MM.1S (cell line): ENCODE measurements at regions not wholly inside any gene's neighbourhood (a gene's known extent, or its start where the extent isn't known, plus 50 kb on each side); places are given as distances from the start of the nearest gene placed in this dataset.

Source experiments
- DNase-seq: peaks from one replicate; pipeline ENCODE4 v3.0.0-alpha.2; 2015
- H2AFZ ChIP-seq: fragments of 300-600 bp; sonication (generic); 2 replicates; pipeline ENCODE4 v1.6.0; 2016; ENCODE audit warnings: antibody characterized with exemption, low read length
- H3F3A ChIP-seq: fragments of 300-600 bp; sonication (generic); 2 replicates; pipeline ENCODE4 v1.6.1; 2016; ENCODE audit warnings: mild to moderate bottlenecking, antibody characterized with exemption, low read length, moderate library complexity, mixed read lengths; ENCODE audit not compliant: insufficient read depth
- H3K27ac ChIP-seq: fragments of 300-600 bp; sonication (generic); 2 replicates; pipeline ENCODE4 v1.5.1; 2016; ENCODE audit warnings: mild to moderate bottlenecking, low read length
- H3K27me3 ChIP-seq: fragments of 300-600 bp; sonication (generic); replicated peaks from 2 replicates; pipeline ENCODE4 v1.6.0; 2016; ENCODE audit warnings: low read length; ENCODE audit not compliant: insufficient read depth
- H3K36me3 ChIP-seq: fragments of 300-600 bp; sonication (generic); replicated peaks from 2 replicates; pipeline ENCODE4 v1.6.1; 2016; ENCODE audit warnings: mild to moderate bottlenecking, low read length, mixed read lengths; ENCODE audit not compliant: insufficient read depth
- H3K4me1 ChIP-seq: fragments of 300-600 bp; sonication (generic); 2 replicates; pipeline ENCODE4 v1.6.1; 2016; ENCODE audit warnings: low read length, mixed read lengths
- H3K4me2 ChIP-seq: fragments of 300-600 bp; sonication (generic); 2 replicates; pipeline ENCODE4 v1.6.0; 2016; ENCODE audit warnings: low read depth, low read length
- H3K4me3 ChIP-seq: fragments of 300-600 bp; sonication (generic); 2 replicates; pipeline ENCODE4 v1.5.1; 2016; ENCODE audit warnings: low read length, mixed read lengths
- H3K79me2 ChIP-seq: fragments of 300-600 bp; sonication (generic); 2 replicates; pipeline ENCODE4 v1.6.1; 2016; ENCODE audit warnings: mixed run types, low read length, mixed read lengths
- H3K9ac ChIP-seq: fragments of 300-600 bp; sonication (generic); 2 replicates; pipeline ENCODE4 v1.6.1; 2016; ENCODE audit warnings: low read length, mixed read lengths
- H3K9me2 ChIP-seq: fragments of 300-600 bp; sonication (generic); replicated peaks from 2 replicates; pipeline ENCODE4 v1.6.1; 2016; ENCODE audit warnings: mild to moderate bottlenecking, low read length, mixed read lengths; ENCODE audit not compliant: insufficient read depth
- H3K9me3 ChIP-seq: fragments of 300-600 bp; sonication (generic); replicated peaks from 2 replicates; pipeline ENCODE4 v1.6.1; 2016; ENCODE audit warnings: mild to moderate bottlenecking, low read length, mixed read lengths; ENCODE audit not compliant: insufficient read depth
- H4K20me1 ChIP-seq: fragments of 300-600 bp; sonication (generic); 2 replicates; pipeline ENCODE4 v1.6.1; 2016; ENCODE audit warnings: mild to moderate bottlenecking, low read length, moderate library complexity, mixed read lengths; ENCODE audit not compliant: insufficient read depth
- CTCF ChIP-seq: fragments of 300-600 bp; sonication (generic); IDR thresholded peaks from 2 replicates; pipeline ENCODE4 v1.5.1; 2016; ENCODE audit warnings: antibody characterized with exemption, low read length, mixed read lengths
- EZH2 ChIP-seq: fragments of 300-600 bp; sonication (generic); optimal IDR thresholded peaks from 2 replicates; pipeline ENCODE3; 2017; ENCODE audit warnings: low read depth, mild to moderate bottlenecking, antibody characterized with exemption, low read length, mixed read lengths
- EZH2phosphoT487 ChIP-seq: fragments of 300-600 bp; sonication (generic); IDR thresholded peaks from 2 replicates; pipeline ENCODE4 v1.6.1; 2018; ENCODE audit warnings: antibody characterized with exemption, low read length

GRCh38 chr21:45338311-45339017, 50.8 kb upstream of the POFUT2 start:
- H3K36me3 ChIP-seq = no peaks in the 10 kb centered on the region
- H3K9me3 ChIP-seq = no peaks in the 10 kb centered on the region
- H3F3A ChIP-seq = no peaks in the 10 kb centered on the region
- no peak overlapping the region for H2AFZ ChIP-seq
- no peaks in the 10 kb centered on the region for H3K79me2 ChIP-seq
- no peak overlapping the region for H3K4me3 ChIP-seq
- H3K9ac ChIP-seq = no peak overlapping the region
- no peak for DNase-seq
- no peaks in the 10 kb centered on the region for H3K9me2 ChIP-seq
- H3K4me1 ChIP-seq = no peaks in the 10 kb centered on the region
- no peaks in the 10 kb centered on the region for H4K20me1 ChIP-seq
- H3K27ac ChIP-seq = no peak overlapping the region
- no peak overlapping the region for H3K4me2 ChIP-seq
- peaks cover 92% of the 10 kb centered on the region for H3K27me3 ChIP-seq
- TF ChIP-seq CTCF (no peak), EZH2phosphoT487 (no peak), EZH2 (no peak)

GRCh38 chr21:45339421-45340402, 52.0 kb upstream of the POFUT2 start:
- no peaks in the 10 kb centered on the region for H3K79me2 ChIP-seq
- no peak overlapping the region for H3K9ac ChIP-seq

GRCh38 chr21:45340515-45340914, 52.8 kb upstream of the POFUT2 start:
- no peak overlapping the region for H3K4me3 ChIP-seq
- no peak overlapping the region for H2AFZ ChIP-seq
- H3K79me2 ChIP-seq = no peaks in the 10 kb centered on the region
- TF ChIP-seq EZH2 (no peak), CTCF (no peak), EZH2phosphoT487 (no peak)
- no peaks in the 10 kb centered on the region for H3K9me3 ChIP-seq
- no peak overlapping the region for H3K4me2 ChIP-seq
- H3K36me3 ChIP-seq = no peaks in the 10 kb centered on the region
- H3K27ac ChIP-seq = no peak overlapping the region
- no peaks in the 10 kb centered on the region for H3K4me1 ChIP-seq
- no peak for DNase-seq
- no peaks in the 10 kb centered on the region for H3F3A ChIP-seq
- no peak overlapping the region for H3K9ac ChIP-seq
- H3K27me3 ChIP-seq = peaks cover 94% of the 10 kb centered on the region
- H3K9me2 ChIP-seq = no peaks in the 10 kb centered on the region
- no peaks in the 10 kb centered on the region for H4K20me1 ChIP-seq

More at GRCh38 chr21:45339421-45340402, 52.0 kb upstream of the POFUT2 start:
- no peaks in the 10 kb centered on the region for H3K9me2 ChIP-seq
- H3K4me3 ChIP-seq = no peak overlapping the region
- no peak overlapping the region for H2AFZ ChIP-seq
- no peak for DNase-seq
- no peaks in the 10 kb centered on the region for H3K4me1 ChIP-seq
- H3F3A ChIP-seq = no peaks in the 10 kb centered on the region
- peaks cover 90% of the 10 kb centered on the region for H3K27me3 ChIP-seq
- no peaks in the 10 kb centered on the region for H3K36me3 ChIP-seq
- no peak overlapping the region for H3K4me2 ChIP-seq
- no peaks in the 10 kb centered on the region for H4K20me1 ChIP-seq
- TF ChIP-seq EZH2 = peak; percentile 46
- no peak for TF ChIP-seq CTCF
- TF ChIP-seq EZH2phosphoT487 = no peak
- no peak overlapping the region for H3K27ac ChIP-seq
- no peaks in the 10 kb centered on the region for H3K9me3 ChIP-seq
